Lower leg skin (tissue), 4 donors: ENCODE measurements at regions not wholly inside any gene's neighbourhood (a gene's known extent, or its start where the extent isn't known, plus 50 kb on each side); places are given as distances from the start of the nearest gene placed in this dataset.

Experiments used
- DNase-seq, 2 donors: peaks; one replicate each; pipeline ENCODE4 v3.0.0-alpha.2; 2019; ENCODE audit warnings: low spot score in 2 of 2
- H3K4me3 ChIP-seq: fragments of 200-600 bp; sonication (generic); 2 replicates; pipeline ENCODE4 v1.5.1; 2017; ENCODE audit warnings: mild to moderate bottlenecking, low read depth; ENCODE audit not compliant: poor library complexity, severe bottlenecking
- CTCF ChIP-seq, 3 donors: fragments of 450-650 bp; IDR thresholded peaks; one replicate each; pipeline ENCODE4 v1.5.1; 2016; ENCODE audit warnings: antibody characterized with exemption in 3 of 3, mild to moderate bottlenecking in 3 of 3, moderate library complexity in 2 of 3
- POLR2A ChIP-seq, 2 donors: fragments of 450-650 bp; IDR thresholded peaks; one replicate each; pipeline ENCODE4 v1.6.1; 2016 to 2017; ENCODE audit warnings: antibody characterized with exemption in 2 of 2, mild to moderate bottlenecking in 1 of 2, moderate library complexity in 1 of 2
- WGBS, 2 donors: methylation state at CpG; one replicate each; pipeline ENCODE4 v1.1.5; 2018; 5-methylcytosine and 5-hydroxymethylcytosine counted together
- intact Hi-C: fragments of 100-400 bp; cut with DNase I; formaldehyde crosslinking; loops from one replicate; pipeline ENCODE4 v1.15.0; 2023; ENCODE audit warnings: low total_unique reads

GRCh38 chr14:96686126-96686525 lies 111.1 kb upstream of the VRK1 start:
- DNase-seq = no peak
- intact Hi-C loops = no loop called here
- 73 to 79% methylated on average over 3 of the region's 3 CpGs for WGBS, 2 donors
- no peak overlapping the region for H3K4me3 ChIP-seq
- TF ChIP-seq POLR2A (IDR thresholded peaks at IDR 0.05) (no peak), CTCF (IDR thresholded peaks at IDR 0.05) (no peak)

GRCh38 chr14:96688629-96689028 lies 108.6 kb upstream of the VRK1 start:
- no peak for DNase-seq
- no peak overlapping the region for H3K4me3 ChIP-seq
- intact Hi-C loops = no loop called here
- TF ChIP-seq CTCF (IDR thresholded peaks at IDR 0.05) (no peak), POLR2A (IDR thresholded peaks at IDR 0.05) (no peak)
- 84 to 89% methylated on average over 1 of the region's 1 CpG for WGBS, 2 donors

GRCh38 chr14:96690713-96691383 lies 106.3 kb upstream of the VRK1 start:
- H3K4me3 ChIP-seq = no peak overlapping the region
- TF ChIP-seq POLR2A (IDR thresholded peaks at IDR 0.05) (no peak), CTCF (IDR thresholded peaks at IDR 0.05) (no peak)
- WGBS, 2 donors = 78 to 85% methylated on average over 4 of the region's 4 CpGs
- intact Hi-C loops = no loop called here
- DNase-seq = no peak

GRCh38 chr14:96693252-96693820 lies 103.8 kb upstream of the VRK1 start:
- H3K4me3 ChIP-seq = no peak overlapping the region
- intact Hi-C loops = no loop called here
- TF ChIP-seq POLR2A (IDR thresholded peaks at IDR 0.05) (no peak), CTCF (IDR thresholded peaks at IDR 0.05) (no peak)
- WGBS, 2 donors = 72 to 74% methylated on average over 4 of the region's 4 CpGs
- DNase-seq = no peak

- DNase-seq = no peak
- no peak overlapping the region for H3K4me3 ChIP-seq
- intact Hi-C loops = no loop called here
- TF ChIP-seq CTCF (IDR thresholded peaks at IDR 0.05) (no peak), POLR2A (IDR thresholded peaks at IDR 0.05) (no peak)
- WGBS, 2 donors = 64 to 76% methylated on average over 4 of the region's 4 CpGs
Measured at GRCh38 chr14:96693987-96694386, 103.2 kb upstream of the VRK1 start.
